Neural cell (in vitro differentiated cells): ENCODE measurements at regions not wholly inside any gene's neighbourhood (a gene's known extent, or its start where the extent isn't known, plus 50 kb on each side); places are given as distances from the start of the nearest gene placed in this dataset.

ENCODE experiments used
- EZH2 ChIP-seq: fragments of 200-600, 300-800 bp; shearing (Covaris generic), sonication (generic); IDR thresholded peaks from 2 replicates; pipeline ENCODE4 v1.6.1; 2014; ENCODE audit warnings: antibody characterized with exemption, low read length, borderline replicate concordance, mild to moderate bottlenecking; ENCODE audit not compliant: insufficient read depth, poor library complexity, severe bottlenecking
- RAD21 ChIP-seq: fragments of 450-650 bp; conservative IDR thresholded peaks from 2 replicates; pipeline ENCODE4 v1.6.1; 2014; ENCODE audit warnings: antibody characterized with exemption, mild to moderate bottlenecking, moderate library complexity
- TAF1 ChIP-seq: IDR thresholded peaks from 2 replicates; pipeline ENCODE4 v1.6.1; 2012; ENCODE audit warnings: low read depth
- TF ChIP-seq, protein P1 (sequence below): fragments of 450-650 bp; IDR thresholded peaks from 2 replicates; pipeline ENCODE4 v1.5.1; 2014; ENCODE audit warnings: antibody characterized with exemption, mild to moderate bottlenecking, moderate library complexity; ENCODE audit not compliant: poor library complexity, severe bottlenecking
- TF ChIP-seq, protein P2 (sequence below): IDR thresholded peaks from 2 replicates; pipeline ENCODE4 v1.6.1; 2012; ENCODE audit warnings: borderline replicate concordance

- TF ChIP-seq EZH2 (no peak), RAD21 (no peak), TAF1 (no peak)
- TF ChIP-seq, protein P1, sequence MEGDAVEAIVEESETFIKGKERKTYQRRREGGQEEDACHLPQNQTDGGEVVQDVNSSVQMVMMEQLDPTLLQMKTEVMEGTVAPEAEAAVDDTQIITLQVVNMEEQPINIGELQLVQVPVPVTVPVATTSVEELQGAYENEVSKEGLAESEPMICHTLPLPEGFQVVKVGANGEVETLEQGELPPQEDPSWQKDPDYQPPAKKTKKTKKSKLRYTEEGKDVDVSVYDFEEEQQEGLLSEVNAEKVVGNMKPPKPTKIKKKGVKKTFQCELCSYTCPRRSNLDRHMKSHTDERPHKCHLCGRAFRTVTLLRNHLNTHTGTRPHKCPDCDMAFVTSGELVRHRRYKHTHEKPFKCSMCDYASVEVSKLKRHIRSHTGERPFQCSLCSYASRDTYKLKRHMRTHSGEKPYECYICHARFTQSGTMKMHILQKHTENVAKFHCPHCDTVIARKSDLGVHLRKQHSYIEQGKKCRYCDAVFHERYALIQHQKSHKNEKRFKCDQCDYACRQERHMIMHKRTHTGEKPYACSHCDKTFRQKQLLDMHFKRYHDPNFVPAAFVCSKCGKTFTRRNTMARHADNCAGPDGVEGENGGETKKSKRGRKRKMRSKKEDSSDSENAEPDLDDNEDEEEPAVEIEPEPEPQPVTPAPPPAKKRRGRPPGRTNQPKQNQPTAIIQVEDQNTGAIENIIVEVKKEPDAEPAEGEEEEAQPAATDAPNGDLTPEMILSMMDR: no peak
- TF ChIP-seq, protein P2, sequence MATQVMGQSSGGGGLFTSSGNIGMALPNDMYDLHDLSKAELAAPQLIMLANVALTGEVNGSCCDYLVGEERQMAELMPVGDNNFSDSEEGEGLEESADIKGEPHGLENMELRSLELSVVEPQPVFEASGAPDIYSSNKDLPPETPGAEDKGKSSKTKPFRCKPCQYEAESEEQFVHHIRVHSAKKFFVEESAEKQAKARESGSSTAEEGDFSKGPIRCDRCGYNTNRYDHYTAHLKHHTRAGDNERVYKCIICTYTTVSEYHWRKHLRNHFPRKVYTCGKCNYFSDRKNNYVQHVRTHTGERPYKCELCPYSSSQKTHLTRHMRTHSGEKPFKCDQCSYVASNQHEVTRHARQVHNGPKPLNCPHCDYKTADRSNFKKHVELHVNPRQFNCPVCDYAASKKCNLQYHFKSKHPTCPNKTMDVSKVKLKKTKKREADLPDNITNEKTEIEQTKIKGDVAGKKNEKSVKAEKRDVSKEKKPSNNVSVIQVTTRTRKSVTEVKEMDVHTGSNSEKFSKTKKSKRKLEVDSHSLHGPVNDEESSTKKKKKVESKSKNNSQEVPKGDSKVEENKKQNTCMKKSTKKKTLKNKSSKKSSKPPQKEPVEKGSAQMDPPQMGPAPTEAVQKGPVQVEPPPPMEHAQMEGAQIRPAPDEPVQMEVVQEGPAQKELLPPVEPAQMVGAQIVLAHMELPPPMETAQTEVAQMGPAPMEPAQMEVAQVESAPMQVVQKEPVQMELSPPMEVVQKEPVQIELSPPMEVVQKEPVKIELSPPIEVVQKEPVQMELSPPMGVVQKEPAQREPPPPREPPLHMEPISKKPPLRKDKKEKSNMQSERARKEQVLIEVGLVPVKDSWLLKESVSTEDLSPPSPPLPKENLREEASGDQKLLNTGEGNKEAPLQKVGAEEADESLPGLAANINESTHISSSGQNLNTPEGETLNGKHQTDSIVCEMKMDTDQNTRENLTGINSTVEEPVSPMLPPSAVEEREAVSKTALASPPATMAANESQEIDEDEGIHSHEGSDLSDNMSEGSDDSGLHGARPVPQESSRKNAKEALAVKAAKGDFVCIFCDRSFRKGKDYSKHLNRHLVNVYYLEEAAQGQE: no peak
Measured at GRCh38 chr4:180810581-180810980, 1432.6 kb upstream of the TENM3 start.
